ENCODE measurements at regions not wholly inside any gene's neighbourhood (a gene's known extent, or its start where the extent isn't known, plus 50 kb on each side); places are given as distances from the start of the nearest gene placed in this dataset.

DNA sequence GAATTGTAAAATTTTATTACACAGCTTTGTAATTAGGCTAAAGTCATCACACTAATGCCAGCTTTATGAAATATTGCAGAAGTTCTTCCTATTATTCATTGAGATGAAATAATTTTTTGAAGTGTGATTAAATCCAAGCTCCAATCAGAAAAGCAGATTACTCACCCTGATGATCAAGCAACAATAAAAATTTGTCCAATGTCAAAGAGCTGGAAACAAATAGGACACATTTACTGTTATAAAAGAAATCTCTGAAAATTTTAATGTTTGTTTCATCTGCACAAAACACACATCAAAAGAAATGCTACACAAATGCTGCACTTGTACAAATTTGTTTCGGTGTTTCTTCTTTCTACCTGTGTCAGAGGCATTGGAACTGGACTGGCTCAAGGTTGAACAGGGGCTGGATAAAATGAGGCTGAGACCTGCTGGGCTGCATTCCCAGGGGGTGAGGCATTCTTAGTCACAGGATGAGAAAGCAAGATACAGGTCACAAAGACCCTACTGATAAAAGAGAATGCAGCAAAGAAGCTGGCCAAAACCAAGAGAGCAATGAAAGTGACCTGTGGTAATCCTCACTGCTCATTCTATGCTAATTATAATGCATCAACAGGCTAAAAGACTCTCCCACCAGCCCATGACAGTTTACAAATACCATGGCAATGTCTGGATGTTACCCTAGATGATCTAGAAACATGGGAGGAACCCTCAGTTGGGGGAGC lies 78.3 kb downstream of the GASK1B start:
- TF ChIP-seq POLR2A (IDR thresholded peaks at IDR 0.05; ENCODE audit: low read length) (no peak), GATA1 (IDR thresholded peaks at IDR 0.05; ENCODE audit: low read depth, low read length) (no peak)

All from erythroblast (primary cell).